SK-N-MC (cell line): ENCODE measurements at regions not wholly inside any gene's neighbourhood (a gene's known extent, or its start where the extent isn't known, plus 50 kb on each side); places are given as distances from the start of the nearest gene placed in this dataset.

Experiments
- DNase-seq: peaks from one replicate; pipeline ENCODE4 v3.0.0-alpha.2; 2011; ENCODE audit warnings: low read depth, low spot score
- H3K27ac ChIP-seq: fragments of 200-600 bp; sonication (generic); 2 replicates; pipeline ENCODE4 v1.5.1; 2016; ENCODE audit warnings: mixed run types
- H3K36me3 ChIP-seq: fragments of 200-600 bp; sonication (generic); 2 replicates; pipeline ENCODE4 v1.6.1; 2017; ENCODE audit warnings: antibody characterized with exemption, low read length, mixed read lengths; ENCODE audit not compliant: insufficient read depth
- H3K4me3 ChIP-seq: fragments of 200-600 bp; sonication (generic); 2 replicates; pipeline ENCODE4 v1.5.1; 2016
- H3K9ac ChIP-seq: fragments of 200-600 bp; sonication (generic); 2 replicates; pipeline ENCODE4 v1.8.0; 2017; ENCODE audit warnings: mixed run types, mixed read lengths; ENCODE audit not compliant: insufficient read length
- H3K9me3 ChIP-seq: fragments of 200-600 bp; sonication (generic); 2 replicates; pipeline ENCODE4 v1.6.1; 2017; ENCODE audit warnings: low read depth, mild to moderate bottlenecking, antibody characterized with exemption, low read length, moderate library complexity, mixed read lengths
- EZH2 ChIP-seq: fragments of 200-600 bp; sonication (generic); IDR thresholded peaks from one replicate; pipeline ENCODE4 v1.6.1; 2017; ENCODE audit warnings: antibody characterized with exemption
- FOXP2 ChIP-seq: optimal IDR thresholded peaks from 2 replicates; pipeline ENCODE3; 2011; ENCODE audit warnings: mild to moderate bottlenecking, moderate library complexity; ENCODE audit not compliant: insufficient read depth; ENCODE audit errors: extremely low read length, control extremely low read depth
- POLR2AphosphoS5 ChIP-seq: IDR thresholded peaks from 2 replicates; pipeline ENCODE4 v1.6.1; 2012; ENCODE audit warnings: mild to moderate bottlenecking, low read depth, low read length, borderline replicate concordance

DNA sequence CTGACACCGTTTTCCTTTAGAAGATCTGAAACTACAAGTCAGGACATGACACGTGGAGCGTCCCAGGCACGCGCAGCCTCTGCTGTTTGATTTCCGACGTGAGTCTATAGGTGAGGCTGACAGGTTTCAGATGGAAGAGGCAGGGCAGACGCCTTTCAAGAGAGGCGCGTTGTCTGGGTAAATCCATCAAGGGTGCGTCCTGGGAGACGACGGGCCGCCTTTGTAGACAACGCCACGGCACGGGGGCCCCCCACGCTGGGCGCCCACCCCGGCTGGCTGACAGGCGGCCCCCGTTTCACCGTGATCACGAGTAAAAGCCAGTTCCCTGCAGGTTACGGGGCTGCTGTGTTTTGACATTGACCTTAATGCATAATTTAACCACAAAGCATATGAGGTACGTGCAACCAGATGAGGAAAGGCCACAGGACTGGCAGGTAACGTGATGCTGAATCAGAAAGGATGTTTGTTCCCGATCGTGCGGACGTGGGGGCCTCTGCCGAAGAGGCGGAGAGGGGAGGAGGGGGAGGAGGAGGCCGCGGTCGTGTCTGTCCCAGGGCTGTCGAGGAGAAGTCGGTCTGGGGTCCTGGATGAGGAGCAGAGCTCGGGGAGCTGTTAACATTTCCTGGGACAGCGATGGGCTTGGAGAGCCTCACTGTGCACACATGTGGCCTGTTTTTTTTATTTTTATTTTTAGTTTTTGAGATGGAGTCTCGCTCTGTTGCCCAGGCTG is 51.1 kb upstream of the PPP2R3B start:
- DNase-seq: no peak
- Histone ChIP-seq H3K9me3 (no peaks in the 10 kb centered on the region), H3K4me3 (no peak overlapping the region), H3K9ac (no peak overlapping the region), H3K36me3 (no peaks in the 10 kb centered on the region), H3K27ac (no peak overlapping the region)
- TF ChIP-seq POLR2AphosphoS5: no peak
- no peak for TF ChIP-seq EZH2
- no peak for TF ChIP-seq FOXP2

DNA sequence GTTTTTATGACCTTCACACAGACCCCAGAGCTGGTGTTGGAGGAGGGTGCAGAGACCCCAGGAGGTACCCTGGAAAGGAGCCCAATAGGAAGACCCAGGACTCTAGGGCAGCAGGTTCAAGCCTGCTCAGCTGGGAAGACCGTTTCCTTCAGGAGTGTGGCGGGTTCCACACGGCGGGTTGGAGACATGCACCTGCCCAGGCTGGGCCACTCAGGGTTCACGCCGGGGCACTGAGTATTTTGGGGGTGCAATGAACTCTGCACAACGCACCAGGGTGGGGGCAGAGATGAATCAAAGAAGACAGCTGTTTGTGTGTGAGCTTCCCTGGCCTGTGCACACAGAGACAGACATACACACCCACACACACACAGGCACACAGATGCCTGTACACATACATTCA is 52.5 kb upstream of the PPP2R3B start:
- H3K4me3 ChIP-seq: no peak overlapping the region
- TF ChIP-seq EZH2: no peak
- no peak for TF ChIP-seq POLR2AphosphoS5
- TF ChIP-seq FOXP2: no peak

DNA sequence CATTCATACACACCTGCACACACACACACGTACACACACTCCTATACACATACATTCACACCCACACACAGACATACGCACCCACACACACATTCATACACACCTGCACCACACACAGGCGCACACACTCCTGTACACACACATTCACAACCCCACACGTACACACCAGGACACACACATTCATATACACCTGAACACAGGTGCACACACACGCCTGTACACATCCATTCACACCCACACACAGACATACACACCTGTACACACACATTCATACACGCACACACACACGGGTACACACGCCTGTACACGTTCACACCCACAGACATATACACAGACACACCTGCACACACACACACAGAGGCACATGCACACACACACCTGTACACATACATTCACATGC is 53.0 kb upstream of the PPP2R3B start:
- DNase-seq: no peak
- Histone ChIP-seq H3K9me3 (no peaks in the 10 kb centered on the region), H3K36me3 (no peaks in the 10 kb centered on the region), H3K4me3 (no peak overlapping the region), H3K27ac (no peak overlapping the region), H3K9ac (no peak overlapping the region)
- TF ChIP-seq FOXP2 (no peak), POLR2AphosphoS5 (no peak), EZH2 (no peak)

More for the DNA sequence above, 52.5 kb upstream of the PPP2R3B start:
- no peaks in the 10 kb centered on the region for H3K9me3 ChIP-seq
- no peak overlapping the region for H3K9ac ChIP-seq
- no peaks in the 10 kb centered on the region for H3K36me3 ChIP-seq
- no peak overlapping the region for H3K27ac ChIP-seq
- DNase-seq: no peak

DNA sequence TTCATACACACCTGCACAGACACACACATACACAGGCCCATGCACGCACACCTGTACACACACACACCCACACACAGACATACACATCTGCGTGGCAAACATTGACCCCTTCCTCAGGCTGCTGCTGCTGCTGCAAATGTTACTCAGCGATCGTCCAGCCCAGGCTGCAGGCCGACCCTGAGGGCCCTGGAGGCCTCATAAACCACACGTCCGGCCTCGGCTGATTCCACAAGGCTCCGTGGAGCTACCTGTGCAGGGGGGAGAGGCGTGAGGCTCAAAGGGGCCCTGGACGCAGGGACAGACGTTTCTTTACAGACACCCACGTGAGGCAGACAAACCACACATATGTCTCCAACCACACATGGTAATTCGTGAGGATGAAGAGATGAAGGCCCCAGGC is 53.9 kb upstream of the PPP2R3B start:
- H3K9me3 ChIP-seq: no peaks in the 10 kb centered on the region
- no peak for DNase-seq
- H3K27ac ChIP-seq: no peak overlapping the region
- H3K36me3 ChIP-seq: no peaks in the 10 kb centered on the region
- no peak overlapping the region for H3K4me3 ChIP-seq
- no peak overlapping the region for H3K9ac ChIP-seq
- TF ChIP-seq EZH2 (no peak), FOXP2 (no peak), POLR2AphosphoS5 (no peak)

DNA sequence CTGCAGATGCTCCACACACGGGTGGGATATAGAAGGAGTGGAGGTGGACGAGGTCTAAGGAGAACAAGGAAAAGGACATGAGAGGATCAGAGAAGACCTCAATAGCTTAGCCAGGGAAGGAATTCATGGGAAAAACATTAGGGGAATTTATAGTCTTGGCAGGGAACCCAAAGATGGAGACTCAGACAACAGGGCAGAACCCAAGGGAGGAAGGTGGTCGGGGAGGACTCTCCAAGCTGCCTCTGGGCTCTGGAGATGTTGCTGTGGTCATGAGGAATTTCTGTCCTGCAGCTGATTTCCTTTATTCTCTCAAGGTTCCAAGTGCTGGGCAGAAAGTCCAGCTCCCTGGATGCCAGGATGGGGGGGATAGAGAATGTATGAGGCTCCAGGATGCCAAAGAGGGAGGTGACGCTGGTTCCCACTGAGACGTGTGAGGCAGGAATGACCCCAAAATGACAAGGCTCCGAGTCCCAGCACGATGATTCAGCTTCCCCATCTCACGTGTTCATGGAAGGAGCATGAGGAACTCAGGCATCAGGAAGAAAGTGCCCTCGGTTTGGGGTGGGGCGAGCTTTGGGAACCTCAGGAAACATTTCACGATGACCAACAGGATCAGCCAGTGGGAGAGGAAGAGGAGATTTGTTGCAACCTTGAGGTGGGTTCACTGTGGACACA is 57.0 kb upstream of the PPP2R3B start:
- no peak for DNase-seq
- no peak overlapping the region for H3K9ac ChIP-seq
- H3K36me3 ChIP-seq: no peaks in the 10 kb centered on the region
- H3K9me3 ChIP-seq: no peaks in the 10 kb centered on the region
- H3K4me3 ChIP-seq: no peak overlapping the region
- TF ChIP-seq POLR2AphosphoS5 (no peak), FOXP2 (no peak), EZH2 (no peak)
- no peak overlapping the region for H3K27ac ChIP-seq

DNA sequence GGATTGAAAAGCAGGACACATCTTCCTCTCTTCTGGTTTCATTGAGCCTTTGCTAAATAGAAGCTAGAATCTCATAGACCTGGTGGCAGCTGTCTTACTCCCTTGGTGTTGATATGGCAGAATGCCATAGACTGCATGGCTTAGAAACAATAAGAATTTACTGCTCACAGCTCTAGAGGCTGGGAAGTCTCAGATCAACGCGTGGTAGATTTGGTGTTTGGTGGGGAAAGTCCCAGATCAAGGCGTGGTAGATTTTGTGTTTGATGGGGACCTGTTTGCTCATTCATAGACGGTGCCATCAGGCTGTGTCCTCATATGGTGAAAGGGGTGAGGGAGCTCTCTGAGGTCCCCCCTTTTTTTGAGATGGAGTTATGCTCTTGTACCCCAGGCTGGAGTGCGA is 57.6 kb upstream of the PPP2R3B start:
- Histone ChIP-seq H3K27ac (no peak overlapping the region), H3K4me3 (no peak overlapping the region), H3K9ac (no peak overlapping the region), H3K9me3 (no peaks in the 10 kb centered on the region), H3K36me3 (no peaks in the 10 kb centered on the region)
- no peak for TF ChIP-seq POLR2AphosphoS5
- no peak for TF ChIP-seq FOXP2
- TF ChIP-seq EZH2: no peak
- no peak for DNase-seq

DNA sequence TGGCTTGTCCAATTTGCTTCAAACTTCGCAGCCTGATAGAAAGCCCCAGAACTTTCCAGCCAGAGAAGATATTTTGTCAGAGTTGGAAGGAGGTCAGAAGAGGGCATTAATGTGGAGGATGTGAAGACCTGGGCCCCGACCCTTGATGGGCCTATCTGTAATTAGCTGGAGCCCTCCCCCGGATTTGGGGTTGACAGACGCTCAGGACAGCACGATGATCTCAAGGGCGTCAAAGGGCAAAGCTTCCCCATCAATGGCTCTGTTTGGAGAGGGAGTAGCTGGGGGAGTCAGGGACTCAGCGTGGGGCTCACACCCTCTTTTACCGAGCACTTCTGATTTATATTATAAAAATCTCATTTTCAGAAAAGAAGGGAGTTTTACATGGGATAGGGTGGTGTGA is 59.0 kb upstream of the PPP2R3B start:
- Histone ChIP-seq H3K9ac (no peak overlapping the region), H3K4me3 (no peak overlapping the region), H3K27ac (no peak overlapping the region), H3K36me3 (no peaks in the 10 kb centered on the region), H3K9me3 (no peaks in the 10 kb centered on the region)
- no peak for DNase-seq
- TF ChIP-seq FOXP2 (no peak), POLR2AphosphoS5 (no peak), EZH2 (no peak)

DNA sequence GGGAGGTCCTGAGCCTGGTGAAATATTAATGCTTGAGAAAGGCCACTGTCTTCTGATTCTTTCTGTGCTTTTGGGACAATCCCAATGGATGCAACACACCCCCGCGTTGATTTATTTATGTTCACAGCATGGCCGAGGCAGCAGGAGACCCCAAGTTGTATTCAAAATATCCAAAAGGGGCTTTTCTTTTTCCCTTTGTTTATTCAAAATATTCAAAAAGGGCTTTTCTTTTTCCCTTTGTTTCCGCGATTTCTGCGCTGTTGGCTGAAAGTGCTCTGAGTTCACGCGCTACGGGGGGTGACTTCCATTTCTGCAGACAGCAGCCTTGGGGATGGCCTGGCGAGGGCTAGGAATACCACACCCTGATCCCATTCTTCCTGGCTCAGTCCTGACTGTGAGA is 59.5 kb upstream of the PPP2R3B start:
- TF ChIP-seq EZH2 (no peak), FOXP2 (no peak), POLR2AphosphoS5 (no peak)
- H3K9me3 ChIP-seq: no peaks in the 10 kb centered on the region
- H3K9ac ChIP-seq: no peak overlapping the region
- no peak overlapping the region for H3K4me3 ChIP-seq
- no peak for DNase-seq
- H3K27ac ChIP-seq: no peak overlapping the region
- H3K36me3 ChIP-seq: no peaks in the 10 kb centered on the region
